ENCODE measurements at regions not wholly inside any gene's neighbourhood (a gene's known extent, or its start where the extent isn't known, plus 50 kb on each side); places are given as distances from the start of the nearest gene placed in this dataset.
"Not testable (repeated sequence)": the region's sequence is repeated elsewhere in the genome, so short reads cannot be mapped to it uniquely, and the experiment has no call there.

DNA sequence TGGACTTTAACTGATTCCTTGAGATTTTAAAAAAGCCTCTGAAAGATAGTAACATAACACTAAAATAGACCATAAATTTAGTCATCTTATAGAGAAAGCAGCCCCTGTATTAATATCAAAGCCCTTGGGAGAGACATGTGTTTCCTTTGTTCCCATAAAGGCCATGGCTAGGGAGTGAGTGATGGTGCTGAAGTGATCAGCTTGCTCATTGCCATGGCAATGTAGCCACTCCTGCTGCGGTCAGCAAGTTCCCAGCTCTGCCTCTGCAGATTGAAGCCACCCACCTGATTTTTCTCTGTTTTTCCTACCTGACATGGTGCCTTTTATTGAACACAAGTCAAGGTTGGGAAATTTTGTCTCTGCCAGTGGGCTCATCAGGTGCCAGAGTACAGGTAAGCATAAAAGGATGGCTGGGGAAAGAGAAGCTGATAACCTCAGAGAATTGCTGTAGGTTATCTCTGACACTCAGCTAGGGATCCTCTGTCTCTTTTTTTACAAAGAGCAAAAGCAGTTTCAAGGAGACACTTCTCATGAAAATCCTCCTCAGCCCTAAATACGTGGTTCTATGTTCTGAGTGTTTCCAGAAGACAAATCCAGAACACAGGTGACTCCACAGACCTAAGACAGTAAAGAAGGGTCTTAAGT, 296.3 kb upstream of the NMUR2 start:
- no peak for DNase-seq

DNA sequence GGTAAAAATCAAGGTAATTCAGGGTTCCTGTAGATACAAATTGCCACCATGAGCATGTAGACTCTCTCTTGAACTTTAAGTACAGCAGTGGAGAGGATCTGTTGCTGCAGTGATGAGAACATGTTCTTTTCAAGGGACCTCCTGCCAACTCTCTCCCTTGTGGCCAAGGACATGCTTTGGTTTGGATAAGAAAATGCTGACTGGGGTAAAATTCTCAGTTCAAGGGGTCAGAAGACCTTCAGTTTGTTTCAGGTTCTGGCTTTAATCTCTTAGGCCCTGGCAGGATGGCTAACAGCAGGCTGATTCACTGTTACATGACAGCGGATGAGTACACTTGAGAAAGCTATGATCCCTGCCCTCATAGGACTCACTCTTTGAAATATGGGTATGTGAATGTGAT, 299.2 kb upstream of the NMUR2 start:
- DNase-seq: no peak

DNA sequence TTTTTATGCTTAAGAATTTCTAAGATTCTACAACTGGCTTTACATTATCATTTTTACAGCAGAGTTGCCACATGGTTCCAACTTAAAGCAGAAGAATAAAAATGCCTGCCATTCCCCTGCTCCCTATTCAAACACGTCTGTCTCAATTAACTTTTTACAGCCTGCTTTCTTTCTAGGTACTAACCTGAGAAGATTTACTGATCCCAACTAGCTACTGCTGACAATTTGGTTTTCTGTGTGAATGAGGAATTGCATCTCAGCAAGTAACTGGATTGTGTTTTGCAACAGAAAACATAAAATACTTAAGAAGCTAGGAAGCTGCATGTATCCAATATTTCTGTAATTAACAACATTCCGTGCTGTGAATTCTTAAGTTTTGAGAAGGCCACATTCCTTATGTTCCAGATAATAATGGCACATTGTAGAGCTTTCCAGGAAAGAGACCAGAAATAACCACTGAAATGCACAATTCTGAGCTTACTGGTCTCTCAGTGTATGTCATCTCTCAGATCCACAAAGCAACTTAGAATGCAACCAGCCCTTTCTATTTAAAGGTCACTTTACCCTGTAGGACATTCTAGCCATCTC, 306.8 kb upstream of the NMUR2 start:
- no peak for DNase-seq

DNA sequence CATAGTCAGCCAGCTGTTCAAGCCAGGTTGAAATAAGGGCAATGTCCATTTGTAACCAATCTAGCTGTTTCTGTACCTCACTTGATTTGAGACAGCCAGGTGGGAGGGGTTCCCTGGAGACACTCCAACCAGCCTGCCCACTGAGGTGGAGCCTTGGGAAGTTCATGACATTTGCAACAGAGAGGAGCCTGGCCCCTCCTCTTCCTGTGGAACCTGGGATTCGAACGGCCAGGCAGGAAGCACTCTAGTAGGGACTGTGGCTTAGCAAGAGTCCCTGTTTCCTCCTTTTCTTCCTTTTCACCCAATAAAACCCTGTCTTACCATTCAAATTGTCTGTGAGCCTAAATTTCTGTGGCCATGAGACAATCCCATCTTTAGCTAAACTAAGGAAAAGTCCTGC, 312.3 kb upstream of the NMUR2 start:
- no peak for DNase-seq

DNA sequence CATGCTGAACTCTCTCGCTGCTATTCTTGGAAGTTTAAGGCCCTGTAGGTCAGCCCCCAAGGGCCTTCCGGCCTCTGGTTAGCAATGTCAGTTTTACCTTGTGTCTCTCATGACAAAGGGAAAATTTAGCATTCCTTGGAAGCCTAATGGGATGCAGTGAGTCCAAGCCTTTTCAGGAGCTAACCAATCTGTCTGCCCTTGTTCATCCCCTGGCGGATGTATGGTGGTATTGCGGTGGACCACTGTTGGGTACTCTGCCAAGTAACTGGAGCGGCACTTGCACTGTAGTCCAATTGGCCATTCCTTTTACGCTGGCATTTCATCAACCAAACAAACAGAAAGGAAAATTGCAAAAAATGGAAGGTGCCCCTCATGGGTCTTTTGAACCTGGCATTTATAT, 318.4 kb upstream of the NMUR2 start:
- no peak for DNase-seq

DNA sequence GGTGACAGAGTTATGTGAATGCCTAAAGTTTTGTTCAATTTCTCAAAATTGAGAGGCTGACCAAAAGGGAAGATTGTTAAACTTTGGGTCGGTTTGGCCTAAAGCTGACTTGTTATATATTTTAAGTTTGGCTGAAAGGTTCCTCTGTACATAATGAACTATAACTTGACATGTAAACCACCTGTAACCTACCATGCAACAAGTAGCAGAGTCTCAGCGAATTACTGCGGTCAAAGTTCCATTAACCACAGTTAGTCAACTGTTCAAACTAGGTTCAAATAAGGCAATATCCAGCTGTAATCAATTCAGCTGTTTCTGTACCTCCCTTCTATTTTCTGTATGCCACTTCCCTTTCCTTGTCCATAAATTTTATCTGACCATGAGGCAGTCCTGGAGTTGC, 325.1 kb upstream of the NMUR2 start:
- DNase-seq: no peak

DNA sequence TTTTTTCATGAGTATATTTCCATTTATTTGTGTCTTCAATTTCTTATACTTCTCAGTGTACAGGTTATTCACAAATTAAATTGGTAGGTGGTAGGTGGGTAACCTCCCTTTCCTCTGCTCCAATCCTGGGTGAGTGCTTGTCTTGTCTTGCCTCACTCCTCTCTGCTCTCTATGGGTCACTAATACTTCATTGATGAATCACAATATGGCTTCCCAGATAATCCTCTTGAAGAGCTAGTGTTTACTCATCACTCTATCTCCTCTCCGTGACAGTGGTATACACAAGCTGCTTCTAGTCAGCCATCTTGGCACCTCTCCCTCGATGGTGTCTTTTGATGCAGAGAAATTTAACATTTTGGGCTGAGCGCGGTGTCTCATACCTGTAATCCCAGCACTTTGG, 331.8 kb upstream of the NMUR2 start:
- no peak for DNase-seq

DNA sequence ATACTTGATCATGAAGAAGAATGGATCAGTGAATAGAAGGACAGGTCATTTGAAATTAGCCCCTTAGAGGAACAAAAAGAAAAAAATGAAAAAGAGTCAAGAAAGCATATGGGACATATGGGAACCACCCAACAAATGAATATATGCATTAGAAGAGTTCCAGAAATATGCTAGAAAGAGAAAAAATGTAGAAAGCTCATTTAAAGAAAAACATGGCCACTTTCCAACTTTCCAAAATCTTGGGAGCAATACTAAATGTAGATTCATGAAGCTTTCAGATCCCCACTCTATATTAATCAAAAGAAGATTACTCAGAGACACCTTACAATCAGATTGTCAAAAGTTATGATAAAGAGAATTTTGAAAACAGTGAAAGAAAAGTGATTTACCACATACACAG, 334.8 kb upstream of the NMUR2 start:
- DNase-seq: no peak

DNA sequence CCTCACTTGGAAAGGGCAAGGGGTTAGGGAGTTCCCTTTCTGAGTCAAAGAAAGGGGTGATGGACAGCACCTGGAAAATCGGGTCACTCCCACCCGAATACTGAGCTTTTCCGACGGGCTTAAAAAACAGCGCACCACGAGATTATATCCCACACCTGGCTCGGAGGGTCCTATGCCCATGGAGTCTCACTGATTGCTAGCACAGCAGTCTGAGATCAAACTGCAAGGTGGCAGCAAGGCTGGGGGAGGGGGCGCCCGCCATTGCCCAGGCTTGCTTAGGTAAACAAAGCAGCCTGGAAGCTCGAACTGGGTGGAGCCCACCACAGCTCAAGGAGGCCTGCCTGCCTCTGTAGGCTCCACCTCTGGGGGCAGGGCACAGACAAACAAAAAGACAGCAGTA, 336.0 kb upstream of the NMUR2 start:
- DNase-seq: not testable (repeated sequence)

DNA sequence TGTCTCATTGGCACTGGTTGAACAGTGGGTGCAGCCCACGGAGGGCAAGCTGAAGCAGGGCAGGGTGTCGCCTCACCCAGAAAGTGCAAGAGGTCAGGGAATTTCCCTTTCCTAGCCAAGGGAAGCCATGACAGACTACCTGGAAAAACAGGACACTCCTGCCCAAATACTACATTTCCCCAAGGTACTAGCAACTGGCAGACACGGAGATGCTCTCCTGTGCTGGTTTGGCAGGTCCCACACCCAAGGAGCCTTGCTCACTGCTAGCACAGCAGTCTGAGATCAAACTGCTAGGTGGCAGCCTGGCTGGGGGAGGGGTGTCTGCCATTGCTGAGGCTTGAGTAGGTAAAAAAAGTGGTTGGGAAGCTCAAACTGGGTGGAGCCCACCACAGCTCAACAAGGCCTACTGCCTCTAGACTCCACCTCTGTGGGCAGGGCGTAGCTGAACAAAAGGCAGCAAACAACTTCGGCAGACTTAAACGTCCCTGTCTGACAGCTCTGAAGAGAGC, 382.7 kb upstream of the NMUR2 start:
- DNase-seq: not testable (repeated sequence)

DNA sequence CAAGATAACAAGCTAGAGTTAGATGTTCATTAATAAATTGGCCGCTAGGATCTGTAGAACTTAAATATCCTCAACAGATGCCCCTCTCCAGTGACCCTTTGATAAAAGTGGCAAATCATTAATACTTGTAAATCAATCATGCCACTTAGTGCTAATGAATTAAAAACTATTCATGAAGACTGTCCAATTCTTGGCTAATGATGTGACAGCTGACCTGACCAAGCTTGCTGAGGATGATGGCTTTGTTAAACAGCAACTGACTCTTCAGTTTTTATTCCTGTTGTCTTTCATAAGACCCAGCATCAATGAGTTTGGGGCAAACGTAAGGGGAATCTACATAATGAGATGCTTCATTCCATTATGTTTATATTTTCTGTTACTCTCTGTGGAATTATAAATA, 396.8 kb upstream of the NMUR2 start:
- no peak for DNase-seq

DNA sequence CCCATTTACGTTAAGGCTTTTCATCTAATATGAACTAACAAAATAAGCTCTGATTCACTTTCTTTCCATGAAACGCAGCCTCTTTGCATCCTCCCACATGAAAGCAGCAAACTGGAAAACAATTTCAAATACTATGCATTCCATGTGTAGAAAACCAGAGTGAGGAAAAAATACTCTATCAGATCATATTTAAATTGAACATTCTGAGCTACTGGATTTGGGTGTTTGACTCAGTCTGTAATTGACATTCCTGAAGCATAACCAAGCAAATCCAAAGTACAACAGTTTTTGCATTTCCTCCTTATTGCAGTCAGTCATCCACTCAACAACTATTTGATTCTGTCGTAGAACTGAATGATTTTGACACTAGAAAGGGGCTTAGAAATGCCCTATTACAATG, 399.1 kb upstream of the NMUR2 start:
- DNase-seq: no peak

DNA sequence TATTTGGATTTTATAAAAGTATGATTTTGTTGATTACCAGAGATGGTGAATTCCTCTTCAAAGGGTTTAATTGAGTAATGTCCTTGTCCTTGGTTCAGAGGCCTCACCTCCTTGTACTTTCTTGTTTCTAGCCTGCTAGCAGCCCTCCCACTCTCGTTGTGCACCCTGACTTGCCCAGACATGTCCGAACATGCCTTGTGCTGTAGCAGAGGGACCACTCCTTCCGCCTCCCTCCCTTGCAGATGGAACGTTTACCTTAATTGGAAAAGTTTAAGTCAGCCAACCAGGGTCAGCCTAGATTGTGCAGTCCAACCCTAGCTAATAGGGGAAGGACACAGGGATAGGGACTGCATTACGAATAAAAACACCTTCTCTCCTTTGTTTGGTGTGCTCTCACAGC, 406.9 kb upstream of the NMUR2 start:
- DNase-seq: no peak

DNA sequence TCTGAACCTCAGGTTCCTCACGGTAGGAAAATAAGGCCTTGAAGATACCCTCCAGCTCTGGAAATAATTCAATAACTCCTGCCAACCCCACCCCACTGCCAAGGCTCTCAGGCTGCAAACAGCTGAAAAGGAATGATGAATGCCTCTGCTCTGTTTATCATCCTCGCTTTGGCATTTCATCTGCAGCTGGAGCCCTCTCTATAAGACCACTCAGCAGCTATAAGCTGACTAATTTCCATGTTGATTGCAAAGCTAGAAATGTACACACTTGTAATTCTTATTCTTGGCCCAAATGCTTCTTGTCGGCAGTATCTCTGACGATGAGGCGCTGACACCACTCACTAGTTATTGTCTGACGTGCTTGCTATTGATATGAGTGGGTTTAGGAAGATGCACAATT, 408.4 kb upstream of the NMUR2 start:
- no peak for DNase-seq

DNA sequence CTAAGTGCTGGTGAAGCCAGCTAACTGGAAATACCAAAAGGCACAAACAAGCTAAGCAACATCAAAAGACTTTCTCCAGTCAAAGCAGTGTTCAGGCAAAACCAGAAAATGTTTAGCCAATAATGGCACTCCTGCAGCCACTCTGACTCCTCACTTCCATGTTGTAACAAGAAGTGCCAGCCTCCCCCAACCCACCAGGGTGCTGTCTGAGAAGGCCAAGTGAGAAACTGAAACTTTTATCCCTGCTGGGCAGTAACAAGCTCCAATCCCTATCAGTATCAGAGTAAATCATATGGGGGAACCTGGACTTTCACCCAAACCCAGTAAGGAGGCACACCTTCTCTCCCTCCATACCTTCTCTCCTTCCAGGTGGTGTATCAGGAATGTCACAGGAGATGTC, 414.8 kb upstream of the NMUR2 start:
- no peak for DNase-seq

DNA sequence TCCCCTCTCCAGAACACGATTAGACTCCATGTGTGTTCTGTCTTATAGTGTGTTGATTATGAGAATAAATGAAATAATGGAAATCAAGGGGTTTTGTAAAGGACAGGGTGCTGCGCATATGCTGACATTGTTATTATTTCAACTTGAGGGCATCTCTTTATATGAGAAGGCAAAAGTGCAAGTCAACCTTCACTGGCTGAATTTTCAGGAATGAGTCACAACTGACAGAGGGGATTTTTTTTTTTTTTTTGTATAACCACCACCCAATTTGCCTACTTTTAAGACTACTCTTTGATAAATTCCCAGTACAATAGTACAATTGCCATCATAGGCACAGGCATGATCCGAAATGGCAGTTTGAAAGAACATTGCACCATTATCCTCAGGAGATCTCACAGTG, 419.2 kb upstream of the NMUR2 start:
- DNase-seq: no peak

DNA sequence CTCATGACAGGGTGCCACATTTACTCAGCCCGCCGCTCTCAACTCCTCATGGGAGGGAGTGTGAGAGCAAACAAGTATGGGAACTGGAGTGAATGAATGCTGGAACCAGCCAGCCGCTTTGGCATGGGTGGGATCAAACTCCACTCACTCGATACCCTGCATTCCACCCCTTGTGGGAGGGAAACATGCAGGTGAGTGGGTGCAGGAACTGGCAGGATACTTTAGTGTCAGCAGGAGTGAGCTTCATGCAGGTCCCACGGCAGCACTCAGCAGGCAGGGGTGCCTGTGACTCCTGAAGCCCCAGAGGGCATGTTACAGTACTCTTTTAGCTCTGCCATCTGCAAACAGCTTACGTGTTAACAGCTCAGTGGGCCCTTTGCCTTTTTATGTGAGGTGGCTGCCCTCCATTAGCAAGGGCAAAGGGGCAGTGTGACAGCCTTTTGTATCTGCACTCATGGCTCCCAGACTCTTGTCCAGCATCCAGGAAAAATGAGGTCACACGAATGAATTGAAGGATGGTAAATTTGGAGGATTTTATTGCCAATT, 433.2 kb upstream of the NMUR2 start:
- no peak for DNase-seq

DNA sequence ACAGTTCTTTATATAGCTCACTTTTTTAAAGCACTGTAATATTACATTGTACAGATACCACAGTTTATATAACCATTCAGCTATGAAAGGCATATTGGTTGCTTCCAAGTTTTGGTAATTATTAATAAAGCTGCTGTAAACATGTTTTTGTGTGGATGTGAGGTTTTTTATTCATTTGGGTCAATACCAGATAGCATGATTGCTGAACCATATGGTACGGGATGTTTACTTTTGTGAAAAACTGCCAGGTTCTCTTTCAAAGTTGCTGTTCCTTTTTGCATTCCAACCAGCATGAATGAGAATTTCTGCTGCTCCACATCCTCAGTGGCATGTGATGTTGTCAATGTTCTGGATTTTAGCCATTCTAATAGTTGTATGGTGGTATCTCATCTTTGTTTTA, 439.6 kb upstream of the NMUR2 start:
- DNase-seq: no peak

DNA sequence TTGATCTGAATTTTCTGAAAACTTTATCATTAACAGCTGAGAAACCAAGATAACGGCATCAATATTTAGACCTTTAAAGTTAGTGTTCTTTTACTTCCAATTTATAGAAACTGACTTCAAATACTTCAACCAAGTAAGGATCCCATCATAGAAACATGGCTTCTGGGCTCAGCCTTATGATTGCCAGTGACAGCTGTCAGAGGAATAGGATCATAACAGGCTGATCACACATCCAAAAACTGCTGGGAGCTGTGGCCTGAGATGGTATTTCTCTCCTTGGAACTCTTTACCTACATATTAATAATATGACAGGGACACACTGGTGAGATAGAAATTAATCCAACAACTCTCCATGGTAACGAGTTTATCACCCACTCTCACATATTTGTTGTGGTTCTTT, 448.3 kb upstream of the NMUR2 start:
- no peak for DNase-seq

DNA sequence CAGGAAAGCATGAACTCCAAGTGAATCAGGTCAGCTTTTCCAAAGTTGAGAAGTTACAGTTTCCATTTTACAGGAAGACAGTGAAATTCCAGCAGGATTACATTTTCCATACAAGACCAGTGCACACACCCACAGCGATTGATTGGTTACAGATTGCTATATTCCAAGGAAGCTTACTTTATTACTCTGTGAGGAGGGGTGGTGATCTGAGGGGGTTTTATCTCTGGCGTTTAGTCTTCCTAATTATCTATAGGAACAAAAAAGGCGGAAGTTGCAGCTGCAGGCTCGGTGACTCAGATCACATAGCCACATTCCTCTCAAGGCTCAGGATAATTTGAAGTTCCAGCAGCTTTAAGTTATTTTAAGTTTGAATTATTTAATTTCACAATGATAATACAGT, 450.4 kb upstream of the NMUR2 start:
- DNase-seq: no peak

DNA sequence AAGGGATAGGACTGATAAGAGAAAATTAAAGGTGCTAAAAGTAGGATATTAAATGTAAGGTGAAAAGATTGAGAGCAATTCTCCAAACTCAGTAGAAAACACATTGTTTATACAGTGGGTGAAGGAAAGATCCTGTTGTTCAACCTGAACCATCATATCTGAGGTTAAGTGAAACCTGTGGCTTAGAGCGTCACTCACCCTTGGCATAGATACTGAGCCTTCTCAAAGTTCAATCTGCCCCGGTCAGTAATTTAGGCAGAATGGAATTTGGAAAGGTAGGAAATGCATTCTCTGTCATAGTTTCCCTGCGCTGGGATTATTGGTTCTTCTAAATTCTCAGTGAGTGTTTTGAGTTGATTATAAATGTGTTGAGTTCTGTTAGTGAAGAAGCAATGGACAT, 456.2 kb upstream of the NMUR2 start:
- DNase-seq: no peak

DNA sequence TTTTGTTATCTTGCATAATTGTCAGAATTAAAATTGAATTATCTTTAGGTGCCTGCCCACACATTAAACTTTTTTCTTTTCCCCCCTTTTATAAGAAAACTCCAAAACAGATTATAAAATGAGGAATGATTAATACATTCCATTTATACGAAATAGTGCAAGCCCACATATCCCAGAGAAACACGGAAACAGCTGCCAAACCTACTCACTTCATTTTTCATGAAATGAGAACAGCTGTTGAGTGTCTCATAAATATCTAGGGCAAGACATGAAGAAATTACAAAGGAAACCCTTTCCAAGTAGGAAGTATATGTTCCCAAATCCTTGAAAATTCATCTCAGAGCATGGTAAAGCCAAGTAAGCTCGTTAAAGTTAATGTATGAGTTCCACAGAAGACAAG, 459.4 kb upstream of the NMUR2 start:
- DNase-seq: no peak

DNA sequence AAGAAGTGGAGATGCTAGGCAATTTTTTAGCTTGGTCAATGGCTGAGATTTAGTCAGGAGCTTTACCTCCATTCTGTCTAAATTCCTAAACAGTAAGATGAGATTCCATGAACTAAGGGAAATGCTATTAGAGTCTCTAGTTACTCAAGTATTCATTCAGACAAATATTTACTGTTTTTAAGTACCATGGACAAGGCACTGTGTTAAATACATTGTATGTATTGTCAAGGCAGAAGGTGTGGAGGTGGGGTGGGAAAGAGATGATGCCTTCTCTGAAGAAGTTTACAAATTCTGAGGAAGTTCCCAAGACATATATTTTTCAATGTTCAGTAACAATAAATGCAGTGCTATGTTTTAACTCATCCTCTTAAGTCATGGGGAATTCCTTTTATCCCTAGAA, 459.9 kb upstream of the NMUR2 start:
- DNase-seq: no peak

DNA sequence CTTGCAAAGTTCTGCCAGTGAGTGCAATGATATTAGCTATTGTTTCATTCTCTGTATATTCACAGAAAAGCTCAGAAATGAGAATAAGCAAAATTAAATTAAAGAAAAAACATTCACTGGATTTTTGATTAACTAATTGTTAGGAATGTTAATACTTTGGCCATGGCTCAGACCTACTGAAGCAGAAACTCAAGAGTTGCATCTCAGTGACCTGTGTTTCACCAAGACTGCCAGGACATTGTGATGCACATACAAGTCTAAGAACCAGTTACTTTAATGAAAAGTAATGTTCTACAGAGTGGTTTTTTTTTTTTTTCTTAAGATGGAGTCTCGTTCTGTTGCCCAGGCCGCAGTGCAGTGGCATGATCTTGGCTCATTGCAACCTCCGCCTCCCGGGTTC, 464.9 kb upstream of the NMUR2 start:
- no peak for DNase-seq

DNA sequence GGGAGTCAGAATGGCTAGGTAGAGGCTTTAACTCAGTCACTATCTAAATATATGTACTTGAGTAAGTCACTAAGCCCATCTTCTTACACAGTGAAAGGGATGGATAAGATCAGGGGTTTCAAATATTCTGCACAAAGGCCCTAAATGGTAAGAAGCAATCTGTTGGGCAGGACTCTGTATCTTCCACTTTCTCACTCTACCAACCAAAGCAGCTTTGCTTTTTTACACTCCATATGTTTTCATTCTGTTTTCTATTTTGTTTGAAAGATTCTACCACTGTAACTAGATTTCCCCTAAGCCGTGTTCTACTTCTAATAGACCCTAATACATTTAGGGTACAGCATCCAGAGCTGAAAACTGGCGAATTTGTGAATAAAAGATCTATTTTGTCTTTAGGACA, 477.5 kb upstream of the NMUR2 start:
- no peak for DNase-seq
